ENCODE measurements at regions not wholly inside any gene's neighbourhood (a gene's known extent, or its start where the extent isn't known, plus 50 kb on each side); places are given as distances from the start of the nearest gene placed in this dataset.

- H3K79me2 ChIP-seq (ENCODE audit: insufficient read depth, low read length) = no peaks in the 10 kb centered on the region
- Mint-ChIP-seq H3K27ac (peak overlapping the region in 5 of 7 donors; percentile 3 to 79 (median 37)), H3K27me3 (ENCODE audit: low read depth in 3 of 3) (peaks cover 5 to 13% (median 10%) of the 10 kb centered on the region in 3 donors), H3K4me1 (peaks cover 38% of the 10 kb centered on the region), H3K9me3 (no peaks in the 10 kb centered on the region), H3K36me3 (no peaks in the 10 kb centered on the region), H3K4me3 (peak overlapping the region in 1 of 2 donors; percentile 3)
- H4K20me1 ChIP-seq (ENCODE audit: insufficient read depth, low read length) = no peaks in the 10 kb centered on the region
- H3K27ac ChIP-seq (ENCODE audit: low read depth in 1 of 2, low read length in 2 of 2) = peak overlapping the region in 1 of 2 donors; percentile 4
- 40% methylated on average over 6 of the region's 11 CpGs for WGBS (ENCODE audit: insufficient coverage)
- intact Hi-C loops (cut with micrococcal nuclease) = no loop called here
- peak; percentile 18 to 38 (median 37) for DNase-seq
- no peaks in the 10 kb centered on the region for H3K27me3 ChIP-seq (ENCODE audit: control insufficient read depth in 2 of 2, insufficient read depth in 2 of 2, low read length in 2 of 2)
- peaks cover 23 to 45% of the 10 kb centered on the region in 2 donors for H3K4me1 ChIP-seq (ENCODE audit: control insufficient read depth in 1 of 2, insufficient read depth in 2 of 2, low read length in 2 of 2)
- H3K9ac ChIP-seq (ENCODE audit: insufficient read depth, low read length, poor library complexity, severe bottlenecking) = peak overlapping the region; percentile 34
- peak overlapping the region; percentile 10 for H3K4me2 ChIP-seq (replicated peaks; ENCODE audit: extremely low read depth, low read length, poor library complexity, severe bottlenecking)
- TF ChIP-seq, protein P1, sequence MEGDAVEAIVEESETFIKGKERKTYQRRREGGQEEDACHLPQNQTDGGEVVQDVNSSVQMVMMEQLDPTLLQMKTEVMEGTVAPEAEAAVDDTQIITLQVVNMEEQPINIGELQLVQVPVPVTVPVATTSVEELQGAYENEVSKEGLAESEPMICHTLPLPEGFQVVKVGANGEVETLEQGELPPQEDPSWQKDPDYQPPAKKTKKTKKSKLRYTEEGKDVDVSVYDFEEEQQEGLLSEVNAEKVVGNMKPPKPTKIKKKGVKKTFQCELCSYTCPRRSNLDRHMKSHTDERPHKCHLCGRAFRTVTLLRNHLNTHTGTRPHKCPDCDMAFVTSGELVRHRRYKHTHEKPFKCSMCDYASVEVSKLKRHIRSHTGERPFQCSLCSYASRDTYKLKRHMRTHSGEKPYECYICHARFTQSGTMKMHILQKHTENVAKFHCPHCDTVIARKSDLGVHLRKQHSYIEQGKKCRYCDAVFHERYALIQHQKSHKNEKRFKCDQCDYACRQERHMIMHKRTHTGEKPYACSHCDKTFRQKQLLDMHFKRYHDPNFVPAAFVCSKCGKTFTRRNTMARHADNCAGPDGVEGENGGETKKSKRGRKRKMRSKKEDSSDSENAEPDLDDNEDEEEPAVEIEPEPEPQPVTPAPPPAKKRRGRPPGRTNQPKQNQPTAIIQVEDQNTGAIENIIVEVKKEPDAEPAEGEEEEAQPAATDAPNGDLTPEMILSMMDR (IDR thresholded peaks at IDR 0.05) = no peak
- no peak overlapping the region for H2AFZ ChIP-seq (ENCODE audit: insufficient read depth, low read depth, low read length, poor library complexity, severe bottlenecking)
- H3K9me3 ChIP-seq (replicated peaks in 1 of 2; ENCODE audit: control insufficient read depth in 1 of 2, insufficient read depth in 1 of 2, low read length in 2 of 2) = no peaks in the 10 kb centered on the region
- no peak overlapping the region for H3K4me3 ChIP-seq (replicated peaks in 1 of 3; ENCODE audit: low read depth in 2 of 3, low read length in 3 of 3)
- H3K36me3 ChIP-seq (replicated peaks in 1 of 2; ENCODE audit: control insufficient read depth in 1 of 2, insufficient read depth in 2 of 2, low read length in 2 of 2) = no peaks in the 10 kb centered on the region
These were observed 128.8 kb upstream of the FAM20C start for GRCh38 chr7:63521-64021.

- 100% methylated on average over 1 of the region's 6 CpGs for WGBS (ENCODE audit: insufficient coverage)
These were observed 128.1 kb upstream of the FAM20C start for GRCh38 chr7:64098-64915.

More at GRCh38 chr7:64098-64915, 128.1 kb upstream of the FAM20C start:
- peaks cover 5 to 13% (median 10%) of the 10 kb centered on the region in 3 donors for H3K27me3 Mint-ChIP-seq (ENCODE audit: low read depth in 3 of 3)
- H3K4me3 Mint-ChIP-seq = peak overlapping the region in 1 of 2 donors; percentile 11
- no peaks in the 10 kb centered on the region for H3K9me3 ChIP-seq (replicated peaks in 1 of 2; ENCODE audit: control insufficient read depth in 1 of 2, insufficient read depth in 1 of 2, low read length in 2 of 2)
- no peak overlapping the region for H2AFZ ChIP-seq (ENCODE audit: insufficient read depth, low read depth, low read length, poor library complexity, severe bottlenecking)
- H3K4me3 ChIP-seq (replicated peaks in 1 of 3; ENCODE audit: low read depth in 2 of 3, low read length in 3 of 3) = no peak overlapping the region
- TF ChIP-seq, protein P1 (IDR thresholded peaks at IDR 0.05) = peak; percentile 23
- H4K20me1 ChIP-seq (ENCODE audit: insufficient read depth, low read length) = no peaks in the 10 kb centered on the region
- peaks cover 42% of the 10 kb centered on the region for H3K4me1 Mint-ChIP-seq
- H3K4me2 ChIP-seq (replicated peaks; ENCODE audit: extremely low read depth, low read length, poor library complexity, severe bottlenecking) = peak overlapping the region; percentile 10
- H3K9ac ChIP-seq (ENCODE audit: insufficient read depth, low read length, poor library complexity, severe bottlenecking) = no peak overlapping the region
- H3K9me3 Mint-ChIP-seq = peaks cover 0 to under 1% (median 0%) of the 10 kb centered on the region in 7 donors
- no peak overlapping the region for H3K27ac ChIP-seq (ENCODE audit: low read depth in 1 of 2, low read length in 2 of 2)
- peak overlapping the region in 2 of 7 donors; percentile 66 to 79 for H3K27ac Mint-ChIP-seq
- DNase-seq = peak; percentile 31 to 43 (median 42)
- H3K36me3 Mint-ChIP-seq = no peaks in the 10 kb centered on the region
- H3K4me1 ChIP-seq (ENCODE audit: control insufficient read depth in 1 of 2, insufficient read depth in 2 of 2, low read length in 2 of 2) = peaks cover 26 to 49% of the 10 kb centered on the region in 2 donors
- H3K79me2 ChIP-seq (ENCODE audit: insufficient read depth, low read length) = no peaks in the 10 kb centered on the region
- H3K36me3 ChIP-seq (replicated peaks in 1 of 2; ENCODE audit: control insufficient read depth in 1 of 2, insufficient read depth in 2 of 2, low read length in 2 of 2) = no peaks in the 10 kb centered on the region
- no peaks in the 10 kb centered on the region for H3K27me3 ChIP-seq (ENCODE audit: control insufficient read depth in 2 of 2, insufficient read depth in 2 of 2, low read length in 2 of 2)
- intact Hi-C loops (cut with micrococcal nuclease) = no loop called here

Measured in CD14-positive monocyte (primary cell).